Astrocyte (in vitro differentiated cells and primary cell): ENCODE measurements at regions not wholly inside any gene's neighbourhood (a gene's known extent, or its start where the extent isn't known, plus 50 kb on each side); places are given as distances from the start of the nearest gene placed in this dataset.

ENCODE experiments used
- CTCF ChIP-seq: IDR thresholded peaks from 2 replicates; pipeline ENCODE4 v1.5.1; 2011; ENCODE audit warnings: low read depth, mild to moderate bottlenecking, inconsistent platforms, low read length, moderate library complexity; ENCODE audit not compliant: insufficient read depth
- EZH2 ChIP-seq: IDR thresholded peaks from 2 replicates; pipeline ENCODE4 v1.6.1; 2012; ENCODE audit warnings: mild to moderate bottlenecking, low read length, inconsistent platforms; ENCODE audit not compliant: insufficient read depth

- TF ChIP-seq CTCF (no peak), EZH2 (no peak)
Observed at GRCh38 chr22:34070531-34070930, 150.3 kb upstream of the LARGE1 start.
